SK-N-SH treated with all-trans-retinoic acid at 6 μM for 48 hours (cell line): ENCODE measurements at regions not wholly inside any gene's neighbourhood (a gene's known extent, or its start where the extent isn't known, plus 50 kb on each side); places are given as distances from the start of the nearest gene placed in this dataset.

ENCODE experiments used
- ATAC-seq: fragments of 200-7000 bp; cut with Tn5 transposase; 3 replicates; pipeline ENCODE4 v1.9.1; 2020; ENCODE audit warnings: mild to moderate bottlenecking, moderate library complexity
- ARNTL ChIP-seq: fragments of 450-650 bp; formaldehyde crosslinking; IDR thresholded peaks from 2 replicates; pipeline ENCODE4 v1.5.0; 2020; ENCODE audit warnings: low read depth, mild to moderate bottlenecking, moderate library complexity, borderline replicate concordance
- BACH2 ChIP-seq: fragments of 250-450 bp; sonication (Bioruptor Pico); IDR thresholded peaks from 2 replicates; pipeline ENCODE4 v1.9.0; 2021; ENCODE audit warnings: mild to moderate bottlenecking, borderline replicate concordance
- CREB5 ChIP-seq: fragments of 250-450 bp; sonication (Bioruptor Pico); IDR thresholded peaks from 2 replicates; pipeline ENCODE4 v1.5.1; 2020; ENCODE audit warnings: low read depth, mild to moderate bottlenecking, moderate library complexity
- ESRRG ChIP-seq: fragments of 250-450 bp; sonication (Bioruptor Pico); IDR thresholded peaks from 2 replicates; pipeline ENCODE4 v1.6.1; 2021; ENCODE audit warnings: mild to moderate bottlenecking
- ISL1 ChIP-seq: fragments of 250-450 bp; sonication (Bioruptor Pico); IDR thresholded peaks from 2 replicates; pipeline ENCODE4 v2.1.2; 2022; ENCODE audit warnings: mild to moderate bottlenecking, moderate library complexity
- OSR1 ChIP-seq: fragments of 250-450 bp; sonication (Bioruptor Pico); IDR thresholded peaks from 2 replicates; pipeline ENCODE4 v1.8.0; 2022; ENCODE audit warnings: moderate library complexity, mild to moderate bottlenecking, inconsistent platforms
- PATZ1 ChIP-seq: fragments of 250-450 bp; sonication (Bioruptor Pico); IDR thresholded peaks from 2 replicates; pipeline ENCODE4 v1.8.0; 2020; ENCODE audit warnings: mild to moderate bottlenecking, moderate library complexity, borderline replicate concordance
- POU6F1 ChIP-seq: fragments of 250-450 bp; sonication (Bioruptor Pico); IDR thresholded peaks from 2 replicates; pipeline ENCODE4 v1.8.0; 2021; ENCODE audit warnings: low read depth, mild to moderate bottlenecking, moderate library complexity, borderline replicate concordance
- RARB ChIP-seq: fragments of 250-450 bp; sonication (Bioruptor Pico); IDR thresholded peaks from 2 replicates; pipeline ENCODE4 v1.8.0; 2021; ENCODE audit warnings: mild to moderate bottlenecking, moderate library complexity
- SNAI2 ChIP-seq: fragments of 250-450 bp; sonication (Bioruptor Pico); IDR thresholded peaks from 2 replicates; pipeline ENCODE4 v1.5.0; 2020; ENCODE audit warnings: mild to moderate bottlenecking, moderate library complexity
- TCF4 ChIP-seq: fragments of 250-450 bp; sonication (Bioruptor Pico); IDR thresholded peaks from 2 replicates; pipeline ENCODE4 v1.8.0; 2021; ENCODE audit warnings: mild to moderate bottlenecking, moderate library complexity, borderline replicate concordance
- TOX ChIP-seq: fragments of 250-450 bp; sonication (Bioruptor Pico); IDR thresholded peaks from 2 replicates; pipeline ENCODE4 v1.8.0; 2021; ENCODE audit warnings: mild to moderate bottlenecking, moderate library complexity, borderline replicate concordance
- ZC3H10 ChIP-seq: fragments of 250-450 bp; sonication (Bioruptor Pico); IDR thresholded peaks from 2 replicates; pipeline ENCODE4 v1.5.1; 2021; ENCODE audit warnings: mild to moderate bottlenecking, moderate library complexity
- ZFP3 ChIP-seq: fragments of 250-450 bp; sonication (Bioruptor Pico); IDR thresholded peaks from 2 replicates; pipeline ENCODE4 v1.5.0; 2020; ENCODE audit warnings: mild to moderate bottlenecking, moderate library complexity
- ZFP30 ChIP-seq: fragments of 450-650 bp; formaldehyde crosslinking; IDR thresholded peaks from 2 replicates; pipeline ENCODE4 v1.5.0; 2022; ENCODE audit warnings: mild to moderate bottlenecking, moderate library complexity
- ZNF565 ChIP-seq: fragments of 450-650 bp; formaldehyde crosslinking; conservative IDR thresholded peaks from 2 replicates; pipeline ENCODE4 v1.5.0; 2020; ENCODE audit warnings: low read depth, mild to moderate bottlenecking, moderate library complexity
- TF ChIP-seq, protein P1 (sequence below): fragments of 250-450 bp; sonication (Bioruptor Pico); IDR thresholded peaks from 2 replicates; pipeline ENCODE4 v1.5.0; 2020; ENCODE audit warnings: mild to moderate bottlenecking, moderate library complexity

DNA sequence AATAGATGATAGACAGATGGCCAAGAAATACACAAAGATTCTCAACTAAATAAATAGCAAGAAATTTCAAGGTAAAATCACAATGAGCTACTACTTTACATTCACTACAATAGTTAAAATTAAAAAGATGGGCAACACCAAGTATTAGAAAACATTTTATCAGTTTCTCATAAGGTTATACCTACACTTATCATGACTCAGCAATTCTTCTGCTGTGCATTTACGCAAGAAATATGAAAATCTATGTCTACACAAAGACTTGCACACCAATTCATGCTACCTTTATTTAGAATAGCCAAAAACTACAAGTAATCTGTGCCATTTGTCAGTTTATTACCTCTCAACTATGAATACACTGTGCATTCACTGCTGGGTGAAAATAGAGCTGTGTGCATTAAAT is 937.4 kb upstream of the NRXN1 start (continued):
- TF ChIP-seq POU6F1 (CRISPR knock-in tag) = no peak
- no peak for TF ChIP-seq ZFP3 (CRISPR knock-in tag)
- TF ChIP-seq ARNTL (CRISPR knock-in tag) = no peak

DNA sequence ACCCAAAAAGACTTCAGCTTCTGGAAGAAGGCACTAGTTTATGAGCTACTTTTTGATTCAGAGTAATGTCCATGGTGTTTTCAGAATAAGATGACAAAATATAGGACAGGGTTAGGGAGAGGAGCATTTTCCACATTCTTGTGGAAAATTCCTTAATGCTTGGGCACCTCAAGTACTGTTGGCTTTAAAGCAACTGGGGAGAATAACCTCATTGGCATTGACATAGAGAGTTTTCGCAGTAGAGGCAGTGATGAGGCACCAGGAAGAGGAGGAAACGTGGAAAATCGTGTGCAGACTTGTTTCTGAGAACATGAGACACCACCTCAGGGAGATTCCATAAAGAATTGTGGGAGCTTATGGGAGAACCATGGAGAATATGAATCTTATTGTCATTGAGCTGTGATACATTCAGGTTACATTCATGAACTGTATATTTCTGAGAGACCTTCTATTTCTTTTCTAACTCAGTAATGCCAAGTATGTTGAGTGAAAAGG is 929.0 kb upstream of the NRXN1 start:
- TF ChIP-seq ESRRG (CRISPR knock-in tag) (no peak), ZFP30 (no peak), TCF4 (CRISPR knock-in tag) (no peak), TOX (CRISPR knock-in tag) (no peak), SNAI2 (CRISPR knock-in tag) (no peak), ZC3H10 (CRISPR knock-in tag) (no peak), RARB (CRISPR knock-in tag) (no peak), BACH2 (CRISPR knock-in tag) (no peak)
- TF ChIP-seq, all 23 proteins: peak for 0
- ATAC-seq = no peak

- no peak for ATAC-seq
- TF ChIP-seq ZNF565 (CRISPR knock-in tag) (no peak), ISL1 (CRISPR knock-in tag) (no peak), PATZ1 (CRISPR knock-in tag) (no peak), CREB5 (CRISPR knock-in tag) (no peak), OSR1 (CRISPR knock-in tag) (no peak), ARNTL (CRISPR knock-in tag) (no peak)
Measured at GRCh38 chr2:51960281-51960680, 928.3 kb upstream of the NRXN1 start.

- TF ChIP-seq ARNTL (CRISPR knock-in tag) (no peak), TOX (CRISPR knock-in tag) (no peak), POU6F1 (CRISPR knock-in tag) (no peak), SNAI2 (CRISPR knock-in tag) (no peak), ZC3H10 (CRISPR knock-in tag) (no peak)
- TF ChIP-seq, protein P1, sequence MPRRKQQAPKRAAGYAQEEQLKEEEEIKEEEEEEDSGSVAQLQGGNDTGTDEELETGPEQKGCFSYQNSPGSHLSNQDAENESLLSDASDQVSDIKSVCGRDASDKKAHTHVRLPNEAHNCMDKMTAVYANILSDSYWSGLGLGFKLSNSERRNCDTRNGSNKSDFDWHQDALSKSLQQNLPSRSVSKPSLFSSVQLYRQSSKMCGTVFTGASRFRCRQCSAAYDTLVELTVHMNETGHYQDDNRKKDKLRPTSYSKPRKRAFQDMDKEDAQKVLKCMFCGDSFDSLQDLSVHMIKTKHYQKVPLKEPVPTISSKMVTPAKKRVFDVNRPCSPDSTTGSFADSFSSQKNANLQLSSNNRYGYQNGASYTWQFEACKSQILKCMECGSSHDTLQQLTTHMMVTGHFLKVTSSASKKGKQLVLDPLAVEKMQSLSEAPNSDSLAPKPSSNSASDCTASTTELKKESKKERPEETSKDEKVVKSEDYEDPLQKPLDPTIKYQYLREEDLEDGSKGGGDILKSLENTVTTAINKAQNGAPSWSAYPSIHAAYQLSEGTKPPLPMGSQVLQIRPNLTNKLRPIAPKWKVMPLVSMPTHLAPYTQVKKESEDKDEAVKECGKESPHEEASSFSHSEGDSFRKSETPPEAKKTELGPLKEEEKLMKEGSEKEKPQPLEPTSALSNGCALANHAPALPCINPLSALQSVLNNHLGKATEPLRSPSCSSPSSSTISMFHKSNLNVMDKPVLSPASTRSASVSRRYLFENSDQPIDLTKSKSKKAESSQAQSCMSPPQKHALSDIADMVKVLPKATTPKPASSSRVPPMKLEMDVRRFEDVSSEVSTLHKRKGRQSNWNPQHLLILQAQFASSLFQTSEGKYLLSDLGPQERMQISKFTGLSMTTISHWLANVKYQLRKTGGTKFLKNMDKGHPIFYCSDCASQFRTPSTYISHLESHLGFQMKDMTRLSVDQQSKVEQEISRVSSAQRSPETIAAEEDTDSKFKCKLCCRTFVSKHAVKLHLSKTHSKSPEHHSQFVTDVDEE (CRISPR knock-in tag) = no peak
- no peak for ATAC-seq
Measured at GRCh38 chr2:51959696-51960095, 927.8 kb upstream of the NRXN1 start.
